ENCODE measurements at regions not wholly inside any gene's neighbourhood (a gene's known extent, or its start where the extent isn't known, plus 50 kb on each side); places are given as distances from the start of the nearest gene placed in this dataset.

- no peak overlapping the region for H3K27ac ChIP-seq
- TF ChIP-seq, protein P1, sequence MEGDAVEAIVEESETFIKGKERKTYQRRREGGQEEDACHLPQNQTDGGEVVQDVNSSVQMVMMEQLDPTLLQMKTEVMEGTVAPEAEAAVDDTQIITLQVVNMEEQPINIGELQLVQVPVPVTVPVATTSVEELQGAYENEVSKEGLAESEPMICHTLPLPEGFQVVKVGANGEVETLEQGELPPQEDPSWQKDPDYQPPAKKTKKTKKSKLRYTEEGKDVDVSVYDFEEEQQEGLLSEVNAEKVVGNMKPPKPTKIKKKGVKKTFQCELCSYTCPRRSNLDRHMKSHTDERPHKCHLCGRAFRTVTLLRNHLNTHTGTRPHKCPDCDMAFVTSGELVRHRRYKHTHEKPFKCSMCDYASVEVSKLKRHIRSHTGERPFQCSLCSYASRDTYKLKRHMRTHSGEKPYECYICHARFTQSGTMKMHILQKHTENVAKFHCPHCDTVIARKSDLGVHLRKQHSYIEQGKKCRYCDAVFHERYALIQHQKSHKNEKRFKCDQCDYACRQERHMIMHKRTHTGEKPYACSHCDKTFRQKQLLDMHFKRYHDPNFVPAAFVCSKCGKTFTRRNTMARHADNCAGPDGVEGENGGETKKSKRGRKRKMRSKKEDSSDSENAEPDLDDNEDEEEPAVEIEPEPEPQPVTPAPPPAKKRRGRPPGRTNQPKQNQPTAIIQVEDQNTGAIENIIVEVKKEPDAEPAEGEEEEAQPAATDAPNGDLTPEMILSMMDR (IDR thresholded peaks at IDR 0.05; ENCODE audit: low read depth, low read length), result no peak
- no peak for DNase-seq
Measured at GRCh38 chr21:32197896-32198295, 81.0 kb downstream of the MIS18A start.

GRCh38 chr21:32196001-32196400, 82.8 kb downstream of the MIS18A start:
- Histone ChIP-seq H3K27ac (no peak overlapping the region), H3K36me3 (no peaks in the 10 kb centered on the region), H3K9me3 (ENCODE audit: severe bottlenecking) (no peaks in the 10 kb centered on the region), H3K27me3 (ENCODE audit: insufficient read depth, low read depth, severe bottlenecking) (no peaks in the 10 kb centered on the region), H3K4me3 (ENCODE audit: low read depth, low read length) (no peak overlapping the region)
- TF ChIP-seq, protein P1 (IDR thresholded peaks at IDR 0.05; ENCODE audit: low read depth, low read length), result no peak
- DNase-seq, result no peak

More at GRCh38 chr21:32197896-32198295, 81.0 kb downstream of the MIS18A start:
- no peaks in the 10 kb centered on the region for H3K27me3 ChIP-seq (ENCODE audit: insufficient read depth, low read depth, severe bottlenecking)
- no peak overlapping the region for H3K4me3 ChIP-seq (ENCODE audit: low read depth, low read length)
- no peaks in the 10 kb centered on the region for H3K9me3 ChIP-seq (ENCODE audit: severe bottlenecking)
- H3K36me3 ChIP-seq, result no peaks in the 10 kb centered on the region

DNA sequence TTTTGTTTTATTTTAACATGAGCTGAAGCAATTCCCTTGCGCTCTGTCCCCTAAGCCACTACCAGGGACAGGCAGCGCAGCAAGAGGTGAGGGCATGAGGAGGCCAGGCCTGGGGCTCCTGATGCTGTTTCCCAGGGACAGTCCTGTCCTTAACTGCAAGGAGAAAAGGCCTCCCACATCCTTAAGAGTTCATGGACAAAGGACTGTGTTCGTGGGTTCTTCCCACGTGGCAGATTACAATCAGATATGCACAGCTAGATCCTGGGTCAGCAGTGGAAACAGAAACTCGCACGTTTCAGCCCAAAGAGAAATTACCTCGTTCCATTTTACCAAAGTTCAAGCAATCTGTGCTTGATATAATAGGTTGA, 85.8 kb downstream of the MIS18A start:
- Histone ChIP-seq H3K4me3 (ENCODE audit: low read depth, low read length) (no peak overlapping the region), H3K27ac (peak overlapping the region; percentile 2), H3K36me3 (no peaks in the 10 kb centered on the region), H3K27me3 (ENCODE audit: insufficient read depth, low read depth, severe bottlenecking) (no peaks in the 10 kb centered on the region), H3K9me3 (ENCODE audit: severe bottlenecking) (peaks cover 3% of the 10 kb centered on the region)
- DNase-seq, result no peak
- TF ChIP-seq, protein P1 (IDR thresholded peaks at IDR 0.05; ENCODE audit: low read depth, low read length), result no peak

- peaks cover 6% of the 10 kb centered on the region for H3K9me3 ChIP-seq (ENCODE audit: severe bottlenecking)
- H3K36me3 ChIP-seq, result no peaks in the 10 kb centered on the region
- no peak overlapping the region for H3K4me3 ChIP-seq (ENCODE audit: low read depth, low read length)
- no peaks in the 10 kb centered on the region for H3K27me3 ChIP-seq (ENCODE audit: insufficient read depth, low read depth, severe bottlenecking)
- TF ChIP-seq, protein P1 (IDR thresholded peaks at IDR 0.05; ENCODE audit: low read depth, low read length), result no peak
- peak overlapping the region; percentile 2 for H3K27ac ChIP-seq
- DNase-seq, result no peak
Measured at GRCh38 chr21:32192291-32193097, 86.4 kb downstream of the MIS18A start.

DNA sequence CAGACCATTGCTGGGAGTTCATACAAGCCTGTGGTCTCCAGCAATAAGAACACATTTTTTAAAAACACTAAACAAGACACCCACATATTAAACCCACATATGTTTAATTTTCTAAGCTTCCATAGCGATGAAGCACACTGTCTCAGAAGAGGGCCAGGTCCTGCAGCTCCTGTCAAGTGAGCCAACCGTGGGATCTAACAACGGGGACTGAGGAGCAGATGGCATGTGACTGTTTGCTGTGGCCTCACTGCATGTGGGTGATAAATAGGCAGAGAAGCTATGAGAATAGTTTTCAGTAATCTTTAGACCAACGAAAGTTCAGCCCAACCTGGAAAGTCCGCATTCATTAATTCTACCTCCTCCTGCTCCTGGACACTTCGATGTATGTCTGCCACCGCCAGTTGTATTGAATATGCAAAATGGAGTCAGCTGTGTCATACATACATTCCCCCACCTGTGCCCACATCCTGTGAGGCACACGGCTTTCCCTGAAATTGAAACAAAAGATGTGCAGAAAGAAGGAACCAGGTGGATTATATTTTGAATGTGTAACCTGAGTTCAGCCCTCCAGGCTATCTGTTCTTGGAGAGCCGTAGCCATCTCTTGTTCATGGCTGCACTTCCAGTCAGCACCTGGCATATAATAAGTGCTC, 88.2 kb downstream of the MIS18A start:
- Histone ChIP-seq H3K27ac (no peak overlapping the region), H3K9me3 (ENCODE audit: severe bottlenecking) (peaks cover 6% of the 10 kb centered on the region), H3K36me3 (no peaks in the 10 kb centered on the region), H3K4me3 (ENCODE audit: low read depth, low read length) (no peak overlapping the region), H3K27me3 (ENCODE audit: insufficient read depth, low read depth, severe bottlenecking) (no peaks in the 10 kb centered on the region)
- DNase-seq, result no peak
- TF ChIP-seq, protein P1 (IDR thresholded peaks at IDR 0.05; ENCODE audit: low read depth, low read length), result no peak
